ENCODE measurements at regions not wholly inside any gene's neighbourhood (a gene's known extent, or its start where the extent isn't known, plus 50 kb on each side); places are given as distances from the start of the nearest gene placed in this dataset.

DNA sequence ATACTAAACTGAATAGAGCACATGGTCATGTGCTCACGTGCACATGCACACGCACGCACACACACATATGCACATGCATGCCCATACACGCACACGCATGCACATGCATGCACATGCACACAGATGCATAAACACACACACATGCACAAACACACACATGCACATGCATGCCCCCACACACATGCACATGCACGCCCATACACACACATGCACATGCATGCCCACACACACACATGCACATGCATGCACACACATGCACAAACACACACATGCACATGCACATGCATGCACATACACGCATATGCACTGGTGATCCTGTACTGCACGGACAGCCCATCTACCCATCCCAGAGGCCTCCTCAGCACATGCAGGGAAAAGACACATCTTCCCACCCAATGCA, 426.6 kb downstream of the OCA2 start:
- TF ChIP-seq, protein P1, sequence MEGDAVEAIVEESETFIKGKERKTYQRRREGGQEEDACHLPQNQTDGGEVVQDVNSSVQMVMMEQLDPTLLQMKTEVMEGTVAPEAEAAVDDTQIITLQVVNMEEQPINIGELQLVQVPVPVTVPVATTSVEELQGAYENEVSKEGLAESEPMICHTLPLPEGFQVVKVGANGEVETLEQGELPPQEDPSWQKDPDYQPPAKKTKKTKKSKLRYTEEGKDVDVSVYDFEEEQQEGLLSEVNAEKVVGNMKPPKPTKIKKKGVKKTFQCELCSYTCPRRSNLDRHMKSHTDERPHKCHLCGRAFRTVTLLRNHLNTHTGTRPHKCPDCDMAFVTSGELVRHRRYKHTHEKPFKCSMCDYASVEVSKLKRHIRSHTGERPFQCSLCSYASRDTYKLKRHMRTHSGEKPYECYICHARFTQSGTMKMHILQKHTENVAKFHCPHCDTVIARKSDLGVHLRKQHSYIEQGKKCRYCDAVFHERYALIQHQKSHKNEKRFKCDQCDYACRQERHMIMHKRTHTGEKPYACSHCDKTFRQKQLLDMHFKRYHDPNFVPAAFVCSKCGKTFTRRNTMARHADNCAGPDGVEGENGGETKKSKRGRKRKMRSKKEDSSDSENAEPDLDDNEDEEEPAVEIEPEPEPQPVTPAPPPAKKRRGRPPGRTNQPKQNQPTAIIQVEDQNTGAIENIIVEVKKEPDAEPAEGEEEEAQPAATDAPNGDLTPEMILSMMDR (IDR thresholded peaks at IDR 0.05; ENCODE audit: low read depth, low read length, poor library complexity, severe bottlenecking), result no peak
- no peak for TF ChIP-seq EZH2phosphoT487 (IDR thresholded peaks at IDR 0.05; ENCODE audit: borderline replicate concordance, low read length)

Measured in DOHH2 (cell line).